Keratinocyte (primary cell): ENCODE measurements at regions not wholly inside any gene's neighbourhood (a gene's known extent, or its start where the extent isn't known, plus 50 kb on each side); places are given as distances from the start of the nearest gene placed in this dataset.

Source experiments
- DNase-seq: peaks from one replicate; pipeline ENCODE4 v3.0.0-alpha.2; 2011; ENCODE audit warnings: low read depth, missing footprints, low spot score
- FAIRE-seq: peaks from 2 replicates; lab custom pipeline; 2011; peaks lifted over from hg19 to GRCh38; lab: Jason Lieb, UNC
- H2AFZ ChIP-seq: 2 replicates; pipeline ENCODE4 v1.6.0; 2012; ENCODE audit warnings: low read length, control low read depth, inconsistent platforms; ENCODE audit not compliant: control insufficient read depth
- H3K27ac ChIP-seq: 2 replicates; pipeline ENCODE4 v1.5.1; 2011; ENCODE audit warnings: low read length; ENCODE audit not compliant: control insufficient read depth, insufficient read depth
- H3K27me3 ChIP-seq: 3 replicates; pipeline ENCODE4 v1.6.0; 2011; ENCODE audit warnings: low read length; ENCODE audit not compliant: control insufficient read depth, insufficient read depth; ENCODE audit errors: extremely low read depth
- H3K36me3 ChIP-seq, 2 experiments: 2 replicates in 1 of 2; 3 replicates in 1 of 2; pipeline ENCODE4 v1.5.1; 2011; ENCODE audit warnings: low read length in 2 of 2, mild to moderate bottlenecking in 1 of 2; ENCODE audit not compliant: control insufficient read depth in 2 of 2, insufficient read depth in 2 of 2; ENCODE audit errors: extremely low read depth in 1 of 2
- H3K4me1 ChIP-seq: 3 replicates; pipeline ENCODE4 v1.5.1; 2011; ENCODE audit warnings: low read length; ENCODE audit not compliant: control insufficient read depth, insufficient read depth; ENCODE audit errors: extremely low read depth
- H3K4me2 ChIP-seq: 3 replicates; pipeline ENCODE4 v1.6.0; 2011; ENCODE audit warnings: low read depth, low read length; ENCODE audit not compliant: control insufficient read depth, insufficient read depth; ENCODE audit errors: extremely low read depth
- H3K4me3 ChIP-seq, 3 experiments: fragments of 200-600 bp in 1 of 3; sonication (generic) in 1 of 3; 2 replicates in 2 of 3; 3 replicates in 1 of 3; pipeline ENCODE4 v1.5.1; 2011 to 2016; ENCODE audit warnings: low read length in 3 of 3, mild to moderate bottlenecking in 3 of 3, control low read depth in 2 of 3, inconsistent platforms in 1 of 3, low read depth in 1 of 3, mixed read lengths in 1 of 3, mixed run types in 1 of 3, moderate library complexity in 1 of 3; ENCODE audit not compliant: control insufficient read depth in 2 of 3, insufficient read depth in 2 of 3; ENCODE audit errors: extremely low read depth in 1 of 3
- H3K79me2 ChIP-seq: 2 replicates; pipeline ENCODE4 v1.6.0; 2012; ENCODE audit warnings: low read length; ENCODE audit not compliant: control insufficient read depth, insufficient read depth
- H3K9ac ChIP-seq: 3 replicates; pipeline ENCODE4 v1.6.0; 2011; ENCODE audit warnings: low read length; ENCODE audit not compliant: control insufficient read depth, insufficient read depth; ENCODE audit errors: extremely low read depth
- H3K9me1 ChIP-seq: 3 replicates; pipeline ENCODE4 v1.6.0; 2011; ENCODE audit warnings: low read length; ENCODE audit not compliant: control insufficient read depth, insufficient read depth; ENCODE audit errors: extremely low read depth
- H3K9me3 ChIP-seq: 2 replicates; pipeline ENCODE4 v1.5.1; 2012; ENCODE audit warnings: low read depth, low read length; ENCODE audit not compliant: control insufficient read depth
- H4K20me1 ChIP-seq: 3 replicates; pipeline ENCODE4 v1.6.0; 2011; ENCODE audit warnings: low read length; ENCODE audit not compliant: control insufficient read depth, insufficient read depth; ENCODE audit errors: extremely low read depth
- EZH2 ChIP-seq: IDR thresholded peaks from one replicate; pipeline ENCODE4 v1.6.1; 2012; ENCODE audit warnings: inconsistent platforms, mild to moderate bottlenecking, low read length, moderate library complexity
- dilution Hi-C: fragments of 300-500 bp; cut with MboI; formaldehyde crosslinking; loops from one replicate; pipeline ENCODE4 v1.7.0; 2020; ENCODE audit warnings: low sequenced_read_pairs; ENCODE audit not compliant: extremely low pct_ligation_motif_present
- TF ChIP-seq, protein P1 (sequence below), 3 experiments: IDR thresholded peaks in 1 of 3; conservative IDR thresholded peaks in 1 of 3; optimal IDR thresholded peaks in 1 of 3; 2 replicates in 2 of 3; 3 replicates in 1 of 3; pipeline versions ENCODE3 to v1.5.1; 2011; ENCODE audit warnings: low read length in 3 of 3, mild to moderate bottlenecking in 3 of 3, moderate library complexity in 2 of 3, control low read depth in 1 of 3, inconsistent platforms in 1 of 3; ENCODE audit not compliant: insufficient read depth in 2 of 3; ENCODE audit errors: extremely low read depth in 1 of 3

DNA sequence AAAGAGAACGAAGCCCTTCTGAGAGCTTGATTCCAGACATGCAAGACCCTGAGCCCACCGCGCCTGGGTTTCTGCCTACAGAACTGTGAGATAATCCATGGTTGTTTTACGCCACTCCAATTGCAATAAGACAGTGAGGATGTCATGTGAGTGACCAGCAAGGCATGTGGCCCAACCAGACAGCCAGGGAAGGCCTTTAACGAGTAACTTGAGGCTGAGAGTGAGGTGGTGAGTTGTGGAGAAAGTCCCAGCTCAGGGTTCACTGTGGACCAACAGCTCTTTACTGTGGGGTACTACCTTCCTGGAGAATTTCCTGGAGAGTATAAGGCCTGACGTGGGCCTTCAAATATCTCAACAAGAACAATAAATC is 153.9 kb downstream of the ETS2 start:
- H4K20me1 ChIP-seq, result no peaks in the 10 kb centered on the region
- no peaks in the 10 kb centered on the region for H3K9me1 ChIP-seq
- no peak overlapping the region for H3K4me2 ChIP-seq
- no peak overlapping the region for H3K4me3 ChIP-seq
- no peak for FAIRE-seq
- no peak overlapping the region for H3K27ac ChIP-seq
- no peaks in the 10 kb centered on the region for H3K9me3 ChIP-seq
- dilution Hi-C loops, result no loop called here
- H3K36me3 ChIP-seq, result no peaks in the 10 kb centered on the region
- TF ChIP-seq EZH2, result no peak
- TF ChIP-seq, protein P1, sequence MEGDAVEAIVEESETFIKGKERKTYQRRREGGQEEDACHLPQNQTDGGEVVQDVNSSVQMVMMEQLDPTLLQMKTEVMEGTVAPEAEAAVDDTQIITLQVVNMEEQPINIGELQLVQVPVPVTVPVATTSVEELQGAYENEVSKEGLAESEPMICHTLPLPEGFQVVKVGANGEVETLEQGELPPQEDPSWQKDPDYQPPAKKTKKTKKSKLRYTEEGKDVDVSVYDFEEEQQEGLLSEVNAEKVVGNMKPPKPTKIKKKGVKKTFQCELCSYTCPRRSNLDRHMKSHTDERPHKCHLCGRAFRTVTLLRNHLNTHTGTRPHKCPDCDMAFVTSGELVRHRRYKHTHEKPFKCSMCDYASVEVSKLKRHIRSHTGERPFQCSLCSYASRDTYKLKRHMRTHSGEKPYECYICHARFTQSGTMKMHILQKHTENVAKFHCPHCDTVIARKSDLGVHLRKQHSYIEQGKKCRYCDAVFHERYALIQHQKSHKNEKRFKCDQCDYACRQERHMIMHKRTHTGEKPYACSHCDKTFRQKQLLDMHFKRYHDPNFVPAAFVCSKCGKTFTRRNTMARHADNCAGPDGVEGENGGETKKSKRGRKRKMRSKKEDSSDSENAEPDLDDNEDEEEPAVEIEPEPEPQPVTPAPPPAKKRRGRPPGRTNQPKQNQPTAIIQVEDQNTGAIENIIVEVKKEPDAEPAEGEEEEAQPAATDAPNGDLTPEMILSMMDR (optimal IDR thresholded peaks at IDR 0.05 in 1 of 3, IDR thresholded peaks at IDR 0.05 in 1 of 3, conservative IDR thresholded peaks at IDR 0.05 in 1 of 3; ENCODE audit: extremely low read depth in 1 of 3, insufficient read depth in 2 of 3, low read length in 3 of 3), result no peak
- no peak for DNase-seq
- H3K4me1 ChIP-seq, result peaks cover 42% of the 10 kb centered on the region
- H3K9ac ChIP-seq, result no peak overlapping the region
- no peaks in the 10 kb centered on the region for H3K27me3 ChIP-seq
- H2AFZ ChIP-seq, result no peak overlapping the region
- no peaks in the 10 kb centered on the region for H3K79me2 ChIP-seq

DNA sequence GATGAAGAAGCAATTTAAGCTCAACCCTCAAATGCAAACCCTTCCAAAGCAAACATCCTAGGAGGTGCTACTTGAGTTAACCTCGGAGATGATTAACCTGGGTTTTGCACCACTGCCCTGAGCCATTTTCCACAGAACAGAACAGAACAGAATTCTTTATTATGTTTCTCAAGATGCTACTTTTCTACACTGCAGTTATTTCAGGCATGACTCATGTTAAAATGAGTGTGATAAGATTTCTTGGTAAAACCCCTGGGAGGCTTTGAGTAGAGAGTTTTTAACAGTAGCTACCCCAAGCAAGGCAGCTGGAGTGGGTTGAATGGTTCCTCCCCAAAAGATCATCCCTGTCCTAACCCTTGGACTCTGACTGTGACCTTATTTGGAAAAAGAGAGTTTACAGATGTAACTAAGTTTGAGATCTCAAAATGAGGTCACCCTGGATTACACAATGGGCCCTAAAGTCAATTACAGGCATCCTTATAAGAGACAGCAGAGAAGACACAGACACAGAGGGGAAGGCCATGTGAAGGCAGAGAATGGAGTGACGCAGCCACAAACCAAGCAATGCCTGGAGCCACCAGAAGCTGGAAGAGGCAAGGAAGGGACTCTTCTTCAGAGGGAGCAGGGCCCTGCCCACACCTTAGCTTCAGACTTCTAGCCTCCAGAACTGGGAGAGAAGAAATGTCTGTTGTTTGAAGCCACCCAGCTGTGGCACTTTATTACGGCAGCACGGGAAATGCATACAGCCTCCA is 153.4 kb downstream of the ETS2 start:
- Histone ChIP-seq H4K20me1 (no peaks in the 10 kb centered on the region), H3K27me3 (no peaks in the 10 kb centered on the region), H3K79me2 (no peaks in the 10 kb centered on the region), H3K4me1 (peaks cover 42% of the 10 kb centered on the region), H3K27ac (peak overlapping the region; percentile 33), H3K9ac (no peak overlapping the region), H3K4me3 (no peak overlapping the region), H3K36me3 (no peaks in the 10 kb centered on the region), H2AFZ (peak overlapping the region; percentile 20), H3K9me1 (no peaks in the 10 kb centered on the region), H3K4me2 (no peak overlapping the region), H3K9me3 (no peaks in the 10 kb centered on the region)
- FAIRE-seq (no peak), DNase-seq (no peak)
- dilution Hi-C loops, result no loop called here
- TF ChIP-seq, protein P1 (optimal IDR thresholded peaks at IDR 0.05 in 1 of 3, IDR thresholded peaks at IDR 0.05 in 1 of 3, conservative IDR thresholded peaks at IDR 0.05 in 1 of 3; ENCODE audit: extremely low read depth in 1 of 3, insufficient read depth in 2 of 3, low read length in 3 of 3), result no peak
- no peak for TF ChIP-seq EZH2
